NB4 (cell line): ENCODE measurements at regions not wholly inside any gene's neighbourhood (a gene's known extent, or its start where the extent isn't known, plus 50 kb on each side); places are given as distances from the start of the nearest gene placed in this dataset.

ENCODE experiments used
- POLR2A ChIP-seq: IDR thresholded peaks from 2 replicates; pipeline ENCODE4 v1.6.1; 2011; ENCODE audit warnings: mild to moderate bottlenecking; ENCODE audit not compliant: insufficient read length; ENCODE audit errors: extremely low read depth
- TF ChIP-seq, protein P1 (sequence below): IDR thresholded peaks from one replicate; pipeline ENCODE4 v1.5.1; 2012; ENCODE audit warnings: low read depth, low read length

DNA sequence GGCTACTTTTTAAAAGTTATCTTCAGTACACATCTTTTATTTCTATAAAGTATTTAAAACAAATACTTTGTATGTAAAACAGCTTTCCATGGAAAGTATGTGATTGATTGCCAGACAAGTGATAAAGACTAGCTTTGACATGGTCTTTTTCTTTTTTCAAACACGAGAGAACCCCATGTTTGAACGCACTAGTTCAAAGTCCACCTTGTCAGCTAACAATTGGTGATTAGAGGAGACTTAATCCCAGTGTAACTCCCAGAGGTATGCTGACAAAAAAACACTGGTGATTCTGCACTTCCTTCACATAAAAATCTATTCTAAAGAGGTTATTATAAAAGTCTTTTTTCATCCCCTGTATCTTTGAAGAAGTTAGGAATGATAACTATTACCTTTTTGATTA lies 438.1 kb downstream of the GJA1 start:
- TF ChIP-seq, protein P1, sequence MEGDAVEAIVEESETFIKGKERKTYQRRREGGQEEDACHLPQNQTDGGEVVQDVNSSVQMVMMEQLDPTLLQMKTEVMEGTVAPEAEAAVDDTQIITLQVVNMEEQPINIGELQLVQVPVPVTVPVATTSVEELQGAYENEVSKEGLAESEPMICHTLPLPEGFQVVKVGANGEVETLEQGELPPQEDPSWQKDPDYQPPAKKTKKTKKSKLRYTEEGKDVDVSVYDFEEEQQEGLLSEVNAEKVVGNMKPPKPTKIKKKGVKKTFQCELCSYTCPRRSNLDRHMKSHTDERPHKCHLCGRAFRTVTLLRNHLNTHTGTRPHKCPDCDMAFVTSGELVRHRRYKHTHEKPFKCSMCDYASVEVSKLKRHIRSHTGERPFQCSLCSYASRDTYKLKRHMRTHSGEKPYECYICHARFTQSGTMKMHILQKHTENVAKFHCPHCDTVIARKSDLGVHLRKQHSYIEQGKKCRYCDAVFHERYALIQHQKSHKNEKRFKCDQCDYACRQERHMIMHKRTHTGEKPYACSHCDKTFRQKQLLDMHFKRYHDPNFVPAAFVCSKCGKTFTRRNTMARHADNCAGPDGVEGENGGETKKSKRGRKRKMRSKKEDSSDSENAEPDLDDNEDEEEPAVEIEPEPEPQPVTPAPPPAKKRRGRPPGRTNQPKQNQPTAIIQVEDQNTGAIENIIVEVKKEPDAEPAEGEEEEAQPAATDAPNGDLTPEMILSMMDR: no peak
- TF ChIP-seq POLR2A: no peak
